ENCODE measurements at regions not wholly inside any gene's neighbourhood (a gene's known extent, or its start where the extent isn't known, plus 50 kb on each side); places are given as distances from the start of the nearest gene placed in this dataset.

- H3K4me3 ChIP-seq (ENCODE audit: low read depth, low read length): no peak overlapping the region
- no peak for DNase-seq (ENCODE audit: low read depth)
- no peak for TF ChIP-seq CTCF (conservative IDR thresholded peaks at IDR 0.05; ENCODE audit: low read depth, low read length)
Observed at GRCh38 chr15:35991386-35991785, 445.4 kb upstream of the DPH6 start.

- TF ChIP-seq CTCF (conservative IDR thresholded peaks at IDR 0.05; ENCODE audit: low read depth, low read length): no peak
- DNase-seq (ENCODE audit: low read depth): no peak
- no peak overlapping the region for H3K4me3 ChIP-seq (ENCODE audit: low read depth, low read length)
Observed at GRCh38 chr15:35992791-35993190, 446.8 kb upstream of the DPH6 start.

GRCh38 chr15:35993196-35993595 lies 447.2 kb upstream of the DPH6 start:
- no peak for DNase-seq (ENCODE audit: low read depth)
- no peak for TF ChIP-seq CTCF (conservative IDR thresholded peaks at IDR 0.05; ENCODE audit: low read depth, low read length)
- H3K4me3 ChIP-seq (ENCODE audit: low read depth, low read length): no peak overlapping the region

DNA sequence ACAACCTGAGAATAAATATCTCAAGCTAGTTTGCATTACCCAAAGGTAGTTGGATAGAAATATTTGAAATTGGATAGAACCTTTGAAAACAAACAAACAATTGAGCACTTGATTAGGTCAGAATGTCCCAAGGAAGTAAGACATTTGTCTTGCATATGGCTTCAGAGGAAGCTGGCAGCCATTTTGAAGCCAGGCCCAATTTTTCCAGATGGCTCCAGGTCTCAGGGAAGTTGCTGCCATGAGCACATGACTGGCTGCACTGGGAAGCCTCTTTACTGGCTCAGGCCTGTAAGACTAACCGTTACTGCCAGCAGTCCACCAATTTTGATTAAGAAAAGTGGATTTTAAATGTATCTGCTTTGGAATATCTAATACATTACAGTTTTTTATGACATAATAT lies 448.9 kb upstream of the DPH6 start:
- no peak for TF ChIP-seq CTCF (conservative IDR thresholded peaks at IDR 0.05; ENCODE audit: low read depth, low read length)
- no peak for DNase-seq (ENCODE audit: low read depth)
- H3K4me3 ChIP-seq (ENCODE audit: low read depth, low read length): no peak overlapping the region

GRCh38 chr15:35998663-35999602 lies 453.0 kb upstream of the DPH6 start:
- no peak overlapping the region for H3K4me3 ChIP-seq (ENCODE audit: low read depth, low read length)
- TF ChIP-seq CTCF (conservative IDR thresholded peaks at IDR 0.05; ENCODE audit: low read depth, low read length): no peak
- DNase-seq (ENCODE audit: low read depth): no peak

GRCh38 chr15:36004891-36005490 lies 459.0 kb upstream of the DPH6 start:
- no peak for DNase-seq (ENCODE audit: low read depth)
- TF ChIP-seq CTCF (conservative IDR thresholded peaks at IDR 0.05; ENCODE audit: low read depth, low read length): no peak
- no peak overlapping the region for H3K4me3 ChIP-seq (ENCODE audit: low read depth, low read length)

All from epithelial cell of proximal tubule (primary cell).